ENCODE measurements at regions not wholly inside any gene's neighbourhood (a gene's known extent, or its start where the extent isn't known, plus 50 kb on each side); places are given as distances from the start of the nearest gene placed in this dataset.

- no peak for DNase-seq (ENCODE audit: low spot score)
These were observed 394.9 kb upstream of the CFAP20DC start for GRCh38 chr3:59444676-59445075.

GRCh38 chr3:59444294-59444671 is 394.5 kb upstream of the CFAP20DC start:
- no peak for DNase-seq (ENCODE audit: low spot score)

- no peak for DNase-seq (ENCODE audit: low spot score)
These were observed 393.9 kb upstream of the CFAP20DC start for GRCh38 chr3:59443618-59444293.

- DNase-seq (ENCODE audit: low spot score), result peak; percentile 16
These were observed 392.2 kb upstream of the CFAP20DC start for GRCh38 chr3:59442046-59442445.

GRCh38 chr3:59440285-59441028 is 390.6 kb upstream of the CFAP20DC start:
- DNase-seq (ENCODE audit: low spot score), result no peak

DNA sequence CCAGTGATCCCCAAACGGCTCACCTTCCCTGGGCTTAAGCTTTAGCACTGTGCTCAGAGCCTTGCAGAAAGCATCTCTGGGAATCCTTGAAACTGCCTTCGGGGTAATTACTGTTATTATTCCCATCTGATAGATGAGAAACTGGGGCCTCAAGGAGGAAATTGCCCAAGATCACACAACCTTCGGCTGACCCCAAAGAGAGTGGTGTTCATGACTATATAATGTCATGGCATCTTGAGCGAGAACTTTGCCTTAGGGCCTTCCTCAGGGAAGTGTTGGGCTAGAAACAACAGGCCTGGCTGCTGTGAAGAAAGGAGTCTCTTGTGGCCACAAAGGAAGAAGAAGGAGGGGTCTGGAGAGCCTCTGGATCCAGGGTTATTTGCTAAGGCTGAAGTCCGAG is 388.7 kb upstream of the CFAP20DC start:
- no peak for DNase-seq (ENCODE audit: low spot score)

DNA sequence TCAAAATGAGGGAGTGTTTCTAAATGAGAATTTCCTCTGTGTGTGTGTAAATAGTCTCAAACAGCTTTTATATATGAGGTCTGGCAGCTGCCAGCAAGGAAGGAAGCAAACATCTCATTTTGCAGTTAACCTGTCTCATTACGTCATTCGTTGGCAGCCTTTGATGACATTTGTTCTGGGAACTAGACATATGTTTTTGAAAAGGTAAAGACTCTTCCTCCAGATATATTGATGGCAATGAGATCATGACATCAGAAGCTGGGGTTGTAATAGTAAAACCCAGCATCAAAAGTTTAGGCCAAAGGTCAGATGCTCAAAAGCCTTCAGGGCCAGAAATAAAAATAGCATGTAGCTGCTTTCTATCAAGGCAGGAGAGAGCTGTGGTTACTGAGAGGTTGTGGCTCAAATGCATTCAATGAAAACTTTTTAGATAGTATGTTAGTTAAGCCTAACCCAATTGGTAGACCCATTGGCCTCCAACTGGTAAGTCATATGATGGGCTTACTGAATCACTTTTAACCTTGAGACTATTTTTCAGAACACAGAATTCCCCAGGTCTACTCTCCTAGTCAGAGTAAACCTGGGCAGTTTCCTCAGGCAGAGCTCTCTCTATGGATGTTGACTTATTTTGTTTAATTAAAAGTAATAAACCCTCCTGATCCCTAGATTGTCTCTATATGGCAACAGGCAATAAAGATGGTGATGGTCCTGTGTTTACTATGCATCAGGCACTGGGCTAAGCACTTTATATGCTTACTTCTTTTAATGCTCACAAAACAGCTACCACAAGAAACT is 386.5 kb upstream of the CFAP20DC start:
- no peak for DNase-seq (ENCODE audit: low spot score)

GRCh38 chr3:59433546-59433945 is 383.7 kb upstream of the CFAP20DC start:
- no peak for DNase-seq (ENCODE audit: low spot score)

- no peak for DNase-seq (ENCODE audit: low spot score)
These were observed 382.8 kb upstream of the CFAP20DC start for GRCh38 chr3:59432665-59433064.

DNA sequence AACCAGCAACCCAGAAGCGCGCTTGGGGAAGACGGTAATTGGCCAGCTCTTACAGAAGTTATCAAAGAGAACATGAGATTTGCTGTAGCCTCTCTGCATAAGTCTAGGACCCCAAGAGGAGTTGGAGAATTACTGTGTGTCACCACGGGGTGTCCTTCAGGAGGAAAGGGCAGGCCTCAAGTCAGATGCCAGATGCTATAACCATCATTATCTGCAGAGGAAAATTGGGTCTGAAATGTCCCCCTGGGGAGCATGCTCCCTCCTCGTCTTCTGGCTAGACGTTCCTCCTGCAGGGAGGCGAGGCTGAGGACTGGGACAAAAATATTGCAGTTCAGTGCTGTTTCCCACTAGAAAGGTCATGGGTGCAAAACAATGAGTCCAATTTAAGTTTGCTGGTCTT is 380.5 kb upstream of the CFAP20DC start:
- no peak for DNase-seq (ENCODE audit: low spot score)

DNA sequence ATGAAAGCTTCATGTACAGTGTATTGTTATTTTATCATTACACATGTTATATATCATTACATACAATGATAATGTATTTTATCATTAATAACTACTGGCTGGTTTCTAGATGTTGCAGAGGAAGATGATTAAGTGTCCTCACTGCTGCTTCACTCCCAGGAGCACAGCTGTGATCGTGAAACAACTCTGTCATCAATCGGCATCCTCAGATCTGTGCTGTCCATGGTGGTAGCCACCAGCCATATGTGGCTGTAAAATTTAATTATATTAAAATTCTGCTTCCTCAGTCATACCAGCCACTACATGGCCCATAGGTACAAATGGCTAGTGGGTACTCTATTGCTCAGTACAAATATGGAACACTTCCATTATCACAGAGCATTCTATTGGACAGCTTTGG is 379.4 kb upstream of the CFAP20DC start:
- no peak for DNase-seq (ENCODE audit: low spot score)

DNA sequence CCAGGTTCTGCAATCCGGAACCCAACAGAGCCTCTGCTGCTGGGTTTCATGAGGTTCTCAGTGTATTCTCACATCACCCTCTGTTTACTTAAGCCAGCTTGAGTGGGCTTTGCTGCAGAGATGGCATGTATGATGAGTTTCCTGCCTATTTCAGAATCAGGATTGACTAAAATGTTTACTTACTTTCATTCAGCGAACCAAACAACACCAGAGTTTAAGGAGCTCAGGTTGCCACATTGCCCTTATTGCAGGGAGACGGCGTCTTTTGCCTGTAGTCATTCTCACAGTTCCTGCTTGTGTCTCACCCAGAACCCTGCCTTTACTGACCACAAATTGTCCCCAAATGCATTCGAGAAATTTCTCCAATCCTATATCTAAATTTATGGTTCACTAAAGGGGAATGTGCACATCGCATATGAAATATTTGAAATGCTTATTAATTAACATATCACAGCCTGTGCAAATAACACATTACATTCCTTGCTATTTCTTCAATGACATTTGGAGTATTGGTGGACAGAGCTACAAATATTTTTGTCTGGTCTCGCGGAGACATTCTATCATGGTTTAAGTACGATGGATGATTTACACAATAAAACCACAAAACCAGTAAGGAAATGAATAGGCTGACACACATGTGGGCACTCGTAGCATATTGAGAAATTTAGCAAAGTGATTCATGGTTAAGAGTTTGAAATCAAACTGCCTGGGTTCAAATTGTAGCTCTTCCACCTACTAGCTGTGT is 377.2 kb upstream of the CFAP20DC start:
- DNase-seq (ENCODE audit: low spot score), result no peak

- DNase-seq (ENCODE audit: low spot score), result no peak
These were observed 376.1 kb upstream of the CFAP20DC start for GRCh38 chr3:59425942-59426341.

DNA sequence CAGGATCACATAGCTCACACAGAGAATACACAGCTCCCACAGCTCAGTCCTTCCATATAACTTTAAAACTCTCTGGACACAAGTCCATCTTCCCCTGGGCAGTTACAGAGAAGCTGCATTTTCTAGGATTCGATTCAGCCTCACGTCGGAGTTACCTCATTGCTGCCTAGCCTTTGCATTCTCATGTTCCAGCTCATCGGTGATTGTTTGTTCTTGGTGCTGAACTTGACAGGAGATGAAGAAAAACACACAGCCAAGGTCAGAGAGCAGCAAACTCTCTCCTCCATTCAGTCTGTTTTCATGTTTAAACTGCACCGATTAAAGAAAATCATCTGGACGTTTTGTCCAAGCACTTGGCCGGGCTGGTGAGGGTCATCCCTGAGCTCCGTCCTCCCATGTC is 375.5 kb upstream of the CFAP20DC start:
- no peak for DNase-seq (ENCODE audit: low spot score)

DNA sequence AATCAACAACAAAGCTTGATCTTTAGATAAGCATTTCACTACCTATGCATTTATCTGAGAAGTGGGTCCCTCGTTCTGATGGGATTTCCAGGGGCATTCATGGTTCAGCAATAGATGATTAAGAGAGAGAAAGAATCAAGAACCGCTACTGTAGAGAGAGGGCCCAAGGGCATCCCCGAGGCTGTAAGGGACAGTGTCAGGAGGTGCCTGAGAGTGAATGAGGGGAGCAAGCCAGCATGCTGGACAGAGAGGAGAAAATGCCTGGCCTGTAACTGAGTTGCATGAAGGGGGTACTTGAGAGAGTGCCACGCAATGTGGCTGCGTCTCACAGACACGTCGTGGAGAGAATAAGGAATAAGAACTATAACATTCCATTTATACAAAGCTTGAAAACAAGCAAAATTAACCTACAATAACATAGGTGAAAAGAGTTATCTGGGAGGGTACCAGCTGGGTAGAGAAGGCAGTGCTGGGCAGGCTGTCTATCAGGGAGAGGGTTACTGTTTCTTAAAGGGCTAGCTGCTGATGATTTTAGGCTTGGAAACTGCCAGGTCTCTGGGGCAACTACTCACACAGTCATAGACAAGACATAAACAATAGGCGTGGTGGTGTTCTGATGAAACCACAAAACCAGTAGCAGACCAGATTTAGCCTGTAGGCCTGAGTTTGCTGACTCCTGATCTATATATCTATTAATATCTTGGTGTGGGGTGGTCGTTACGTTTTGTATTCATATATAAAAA is 374.6 kb upstream of the CFAP20DC start:
- DNase-seq (ENCODE audit: low spot score), result no peak

GRCh38 chr3:59423707-59424106 is 373.9 kb upstream of the CFAP20DC start:
- DNase-seq (ENCODE audit: low spot score), result no peak

DNA sequence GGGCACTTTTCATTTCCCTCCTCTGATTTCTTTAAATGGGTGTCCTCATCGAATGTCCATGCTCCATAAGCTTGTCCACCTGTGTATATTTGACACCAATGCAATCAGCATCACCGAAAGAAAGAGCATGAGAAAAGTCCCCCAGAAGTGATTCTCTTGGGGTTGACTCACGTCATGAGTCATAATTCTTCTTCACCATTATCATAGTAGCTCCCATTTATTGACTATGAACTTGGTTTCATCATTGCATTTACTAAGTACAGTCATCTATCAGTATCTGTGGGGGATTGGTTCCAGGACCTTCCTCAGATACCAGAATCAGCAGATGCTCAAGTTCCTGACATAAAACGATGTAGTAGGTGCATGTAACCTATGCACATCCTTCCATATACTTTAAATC is 372.5 kb upstream of the CFAP20DC start:
- no peak for DNase-seq (ENCODE audit: low spot score)

DNA sequence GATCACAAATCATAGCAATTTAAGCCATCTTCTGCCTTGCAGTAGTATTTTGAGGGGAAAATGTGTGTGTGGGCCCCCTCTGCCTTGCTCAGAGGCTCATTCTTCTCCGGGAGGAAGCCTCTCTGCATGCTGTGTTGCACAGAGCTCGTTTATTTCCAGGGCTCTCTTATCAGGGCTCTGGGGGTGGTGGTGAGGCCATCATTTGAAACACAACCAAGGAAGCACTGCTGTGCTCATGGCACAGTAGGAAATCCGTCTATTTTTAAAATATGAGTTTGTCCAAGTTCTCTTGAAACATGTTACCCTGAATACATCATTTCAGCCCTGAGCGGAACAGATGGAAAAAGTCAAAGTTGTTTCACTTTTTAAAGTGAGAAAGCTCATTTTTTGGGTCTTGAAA is 369.0 kb upstream of the CFAP20DC start:
- DNase-seq (ENCODE audit: low spot score), result no peak

GRCh38 chr3:59412516-59412915 is 362.7 kb upstream of the CFAP20DC start:
- DNase-seq (ENCODE audit: low spot score), result no peak

DNA sequence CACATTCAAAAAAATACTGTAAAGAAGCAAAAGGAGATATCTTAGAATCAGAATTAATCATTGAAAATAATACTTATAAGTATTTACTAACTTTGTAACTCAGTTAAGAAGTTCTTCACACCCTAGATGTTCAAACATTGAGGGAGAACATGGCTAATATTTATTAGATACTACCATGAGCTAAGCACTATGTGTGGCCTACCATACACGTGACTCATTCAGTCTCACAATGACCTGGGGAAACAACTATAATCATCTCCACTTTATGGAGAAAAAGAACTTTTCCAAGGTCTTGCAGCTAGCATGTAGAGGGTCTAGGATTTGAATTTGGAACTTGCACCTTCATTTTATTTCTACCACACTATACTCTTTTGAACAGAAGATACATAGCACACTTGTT is 361.9 kb upstream of the CFAP20DC start:
- no peak for DNase-seq (ENCODE audit: low spot score)

DNA sequence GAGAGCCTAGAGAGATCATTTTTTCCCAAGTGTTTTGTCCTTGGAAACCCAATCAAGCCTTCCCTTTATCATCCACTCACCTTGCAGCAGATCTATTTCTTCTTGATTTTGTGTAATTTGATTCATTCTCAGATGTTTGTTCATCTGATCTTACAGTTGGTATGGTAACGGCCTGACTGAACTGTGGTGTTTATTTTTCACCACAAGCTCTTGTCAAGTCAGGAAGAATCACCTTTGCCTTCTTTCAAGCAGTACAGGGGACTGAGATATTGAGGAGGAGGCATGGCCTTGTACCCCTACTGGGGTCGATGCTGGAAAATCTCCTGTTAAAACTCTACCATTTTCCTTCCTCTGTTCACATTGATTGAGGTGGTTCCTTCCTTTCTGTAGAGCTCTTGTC is 361.4 kb upstream of the CFAP20DC start:
- no peak for DNase-seq (ENCODE audit: low spot score)
